WERI-Rb-1 (cell line): ENCODE measurements at regions not wholly inside any gene's neighbourhood (a gene's known extent, or its start where the extent isn't known, plus 50 kb on each side); places are given as distances from the start of the nearest gene placed in this dataset.

Experiments
- DNase-seq: peaks from one replicate; pipeline ENCODE4 v3.0.0-alpha.2; 2020
- H3K27ac ChIP-seq: fragments of 250-450 bp; sonication (Bioruptor Pico); 2 replicates; pipeline ENCODE4 v1.5.1; 2020; ENCODE audit warnings: mild to moderate bottlenecking, moderate library complexity
- H3K27me3 ChIP-seq: fragments of 250-450 bp; sonication (Bioruptor Pico); 2 replicates; pipeline ENCODE4 v1.5.1; 2021; ENCODE audit warnings: mild to moderate bottlenecking, low read depth, moderate library complexity; ENCODE audit not compliant: insufficient read depth, severe bottlenecking
- H3K36me3 ChIP-seq: fragments of 250-450 bp; sonication (Bioruptor Pico); 2 replicates; pipeline ENCODE4 v1.5.1; 2020; ENCODE audit warnings: mild to moderate bottlenecking, moderate library complexity
- H3K4me3 ChIP-seq: 2 replicates; pipeline ENCODE4 v1.5.1; 2011; ENCODE audit warnings: low read depth, mild to moderate bottlenecking, control low read depth, low read length
- H3K9me3 ChIP-seq: fragments of 250-450 bp; sonication (Bioruptor Pico); 2 replicates; pipeline ENCODE4 v1.5.1; 2021; ENCODE audit warnings: mild to moderate bottlenecking, moderate library complexity; ENCODE audit not compliant: severe bottlenecking
- TF ChIP-seq, protein P1 (sequence below): IDR thresholded peaks from 2 replicates; pipeline ENCODE4 v1.5.1; 2011; ENCODE audit warnings: low read depth, mild to moderate bottlenecking, control low read depth, inconsistent platforms, low read length

DNA sequence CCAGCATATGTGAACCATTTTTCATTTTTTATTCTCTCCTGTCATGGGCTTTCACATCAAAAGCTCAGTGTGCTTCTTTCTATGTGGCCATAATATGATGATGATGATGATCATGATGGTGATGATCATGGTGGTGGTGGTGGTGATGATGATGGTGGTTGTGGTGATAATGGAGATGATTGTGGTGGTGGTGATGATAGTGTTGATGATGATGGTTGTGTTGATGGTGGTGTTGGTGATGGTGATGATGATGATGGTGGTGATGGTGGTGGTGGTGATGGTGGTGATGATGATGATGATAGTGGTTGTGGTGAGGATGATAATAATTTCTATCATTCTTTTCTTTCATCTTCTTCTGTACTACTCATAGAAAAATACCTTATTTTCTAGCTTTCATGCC is 413.1 kb upstream of the VSTM2A start:
- H3K36me3 ChIP-seq = no peaks in the 10 kb centered on the region
- TF ChIP-seq, protein P1, sequence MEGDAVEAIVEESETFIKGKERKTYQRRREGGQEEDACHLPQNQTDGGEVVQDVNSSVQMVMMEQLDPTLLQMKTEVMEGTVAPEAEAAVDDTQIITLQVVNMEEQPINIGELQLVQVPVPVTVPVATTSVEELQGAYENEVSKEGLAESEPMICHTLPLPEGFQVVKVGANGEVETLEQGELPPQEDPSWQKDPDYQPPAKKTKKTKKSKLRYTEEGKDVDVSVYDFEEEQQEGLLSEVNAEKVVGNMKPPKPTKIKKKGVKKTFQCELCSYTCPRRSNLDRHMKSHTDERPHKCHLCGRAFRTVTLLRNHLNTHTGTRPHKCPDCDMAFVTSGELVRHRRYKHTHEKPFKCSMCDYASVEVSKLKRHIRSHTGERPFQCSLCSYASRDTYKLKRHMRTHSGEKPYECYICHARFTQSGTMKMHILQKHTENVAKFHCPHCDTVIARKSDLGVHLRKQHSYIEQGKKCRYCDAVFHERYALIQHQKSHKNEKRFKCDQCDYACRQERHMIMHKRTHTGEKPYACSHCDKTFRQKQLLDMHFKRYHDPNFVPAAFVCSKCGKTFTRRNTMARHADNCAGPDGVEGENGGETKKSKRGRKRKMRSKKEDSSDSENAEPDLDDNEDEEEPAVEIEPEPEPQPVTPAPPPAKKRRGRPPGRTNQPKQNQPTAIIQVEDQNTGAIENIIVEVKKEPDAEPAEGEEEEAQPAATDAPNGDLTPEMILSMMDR = no peak
- no peaks in the 10 kb centered on the region for H3K27me3 ChIP-seq
- DNase-seq = no peak
- H3K4me3 ChIP-seq = no peak overlapping the region
- no peak overlapping the region for H3K27ac ChIP-seq
- H3K9me3 ChIP-seq = no peaks in the 10 kb centered on the region

DNA sequence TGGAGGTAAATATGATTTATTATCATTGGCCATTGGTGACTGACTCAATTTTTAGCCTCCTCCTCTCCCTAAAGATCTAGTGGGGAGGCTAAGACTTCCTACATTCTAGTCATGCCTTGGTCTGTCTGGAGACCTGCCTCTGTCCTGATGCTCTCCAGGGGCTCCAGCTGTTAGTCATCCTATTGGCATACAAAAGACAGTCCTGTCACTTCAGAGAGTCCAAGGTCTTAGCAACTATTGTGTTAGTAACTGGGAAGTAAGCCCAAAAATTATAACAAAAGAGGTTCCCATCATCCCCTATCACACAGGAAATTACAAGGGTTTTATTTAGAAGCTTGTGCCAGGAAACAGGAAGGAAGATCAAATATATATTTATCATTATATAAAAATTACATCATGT is 400.6 kb upstream of the VSTM2A start:
- Histone ChIP-seq H3K27ac (no peak overlapping the region), H3K4me3 (no peak overlapping the region), H3K9me3 (no peaks in the 10 kb centered on the region), H3K27me3 (no peaks in the 10 kb centered on the region), H3K36me3 (no peaks in the 10 kb centered on the region)
- TF ChIP-seq, protein P1 = no peak
- no peak for DNase-seq

DNA sequence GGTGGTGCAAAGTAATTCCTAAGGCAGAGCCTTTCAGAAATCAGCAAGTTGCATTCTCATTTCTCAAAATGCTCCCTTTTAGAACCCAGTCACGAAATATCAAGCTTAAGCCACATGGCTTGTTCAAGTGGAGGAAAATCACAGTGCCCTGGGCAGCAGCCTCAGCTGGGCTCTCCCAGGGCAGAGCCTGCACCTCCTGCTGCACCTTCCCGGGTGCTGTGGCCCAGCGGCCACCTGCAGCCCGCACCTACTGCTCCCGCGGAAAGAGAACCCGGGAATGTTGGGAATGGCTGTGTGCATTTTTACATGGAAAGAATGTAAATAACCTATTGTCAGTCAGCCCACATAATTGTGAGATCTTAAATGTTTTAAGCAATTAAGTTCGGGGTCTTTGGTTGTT is 396.5 kb upstream of the VSTM2A start:
- no peak overlapping the region for H3K4me3 ChIP-seq
- no peaks in the 10 kb centered on the region for H3K27me3 ChIP-seq
- TF ChIP-seq, protein P1 = no peak
- no peaks in the 10 kb centered on the region for H3K36me3 ChIP-seq
- H3K9me3 ChIP-seq = no peaks in the 10 kb centered on the region
- DNase-seq = no peak
- no peak overlapping the region for H3K27ac ChIP-seq

DNA sequence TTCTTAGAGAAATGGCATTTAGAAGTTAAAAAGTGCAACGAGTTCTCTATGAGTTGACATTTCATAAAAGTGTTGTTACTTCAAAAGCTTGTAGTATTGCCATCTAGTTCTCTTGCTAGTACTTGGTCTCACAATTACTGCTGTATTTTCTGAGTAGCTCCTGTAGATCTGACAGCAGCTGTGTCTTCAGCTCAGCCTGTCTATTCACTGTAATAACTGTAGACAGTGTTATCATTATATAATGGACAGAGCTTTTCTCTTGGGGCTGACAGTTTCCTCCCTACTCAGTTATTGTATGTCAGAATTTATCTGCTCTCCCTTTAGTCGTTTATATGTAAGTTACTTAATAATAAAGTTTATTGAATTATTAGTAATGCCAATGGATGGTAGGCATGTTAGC is 388.7 kb upstream of the VSTM2A start:
- no peaks in the 10 kb centered on the region for H3K36me3 ChIP-seq
- TF ChIP-seq, protein P1 = no peak
- H3K4me3 ChIP-seq = no peak overlapping the region
- no peaks in the 10 kb centered on the region for H3K9me3 ChIP-seq
- H3K27me3 ChIP-seq = no peaks in the 10 kb centered on the region
- no peak for DNase-seq
- H3K27ac ChIP-seq = no peak overlapping the region

DNA sequence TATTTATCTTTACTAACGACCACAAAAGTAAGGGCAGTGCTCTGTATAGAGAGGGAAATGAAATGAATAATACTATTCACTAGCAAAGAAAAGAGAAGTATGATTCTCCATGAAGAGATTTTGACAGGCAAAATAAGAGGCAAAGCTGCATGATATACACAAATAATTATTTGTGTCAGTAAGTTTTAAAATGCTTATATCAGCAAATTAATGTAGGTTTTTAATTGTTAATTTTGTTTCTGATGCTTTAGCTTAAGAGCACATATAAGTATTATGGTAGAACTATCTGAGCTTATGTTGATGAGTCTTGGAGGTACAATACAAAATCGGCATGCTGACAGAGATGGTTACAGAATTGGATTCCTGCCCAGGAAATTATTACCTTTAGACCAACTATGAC is 383.1 kb upstream of the VSTM2A start:
- no peaks in the 10 kb centered on the region for H3K9me3 ChIP-seq
- no peak overlapping the region for H3K4me3 ChIP-seq
- no peaks in the 10 kb centered on the region for H3K36me3 ChIP-seq
- no peak for DNase-seq
- H3K27ac ChIP-seq = no peak overlapping the region
- H3K27me3 ChIP-seq = no peaks in the 10 kb centered on the region
- TF ChIP-seq, protein P1 = no peak

DNA sequence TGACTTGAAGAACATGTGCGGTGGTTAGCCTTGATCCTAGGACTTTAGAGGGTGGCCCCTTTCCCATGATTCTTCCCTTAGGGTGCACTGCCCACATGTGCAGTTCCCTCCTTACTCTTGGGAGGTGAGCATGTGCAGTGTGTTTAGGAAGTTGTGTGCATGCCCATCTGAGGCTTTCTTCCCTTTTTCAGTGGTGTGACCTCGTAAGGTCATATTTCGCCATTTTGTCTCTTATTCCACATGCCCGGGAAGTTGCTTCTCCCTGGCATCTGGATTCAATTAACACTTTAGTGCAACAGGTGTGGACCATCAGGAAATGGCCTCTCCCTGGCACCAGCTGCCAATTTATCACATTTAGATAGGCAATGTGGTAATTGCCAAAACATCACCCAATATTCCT is 380.6 kb upstream of the VSTM2A start:
- no peak for DNase-seq
- Histone ChIP-seq H3K36me3 (no peaks in the 10 kb centered on the region), H3K9me3 (no peaks in the 10 kb centered on the region)

More for the DNA sequence above, 380.6 kb upstream of the VSTM2A start:
- TF ChIP-seq, protein P1 = no peak
- Histone ChIP-seq H3K27ac (no peak overlapping the region), H3K27me3 (no peaks in the 10 kb centered on the region), H3K4me3 (no peak overlapping the region)
